Prostate gland (tissue), 2 donors: ENCODE measurements at regions not wholly inside any gene's neighbourhood (a gene's known extent, or its start where the extent isn't known, plus 50 kb on each side); places are given as distances from the start of the nearest gene placed in this dataset.

ENCODE experiments used
- DNase-seq: peaks from one replicate; pipeline ENCODE4 v3.0.0-alpha.2; 2019; ENCODE audit warnings: low spot score
- H3K27ac ChIP-seq, 2 donors: fragments of 200-600 bp; sonication (generic); 2 replicates each; pipeline ENCODE4 v1.5.1; 2017 to 2019
- H3K27me3 ChIP-seq: fragments of 200-600 bp; sonication (generic); replicated peaks from 2 replicates; pipeline ENCODE4 v1.5.1; 2019; ENCODE audit not compliant: insufficient read depth
- H3K36me3 ChIP-seq, 2 donors: fragments of 200-600 bp; sonication (generic); 1 replicate in 1 of 2; 2 replicates in 1 of 2; pipeline versions ENCODE4 v1.5.1 to v1.8.1; 2017 to 2019
- H3K4me1 ChIP-seq: fragments of 200-600 bp; sonication (generic); replicated peaks from 2 replicates; pipeline ENCODE4 v1.5.1; 2019
- H3K4me3 ChIP-seq, 2 donors: fragments of 200-600 bp; sonication (generic); 2 replicates each; pipeline ENCODE4 v1.5.1; 2017 to 2019
- H3K9me3 ChIP-seq: fragments of 200-600 bp; sonication (generic); 2 replicates; pipeline ENCODE4 v1.5.1; 2017
- CTCF ChIP-seq, 4 experiments: fragments of 200-600 bp in 2 of 4; fragments of 450-650 bp in 2 of 4; sonication (generic) in 2 of 4; IDR thresholded peaks; 1 replicate in 3 of 4; 2 replicates in 1 of 4; pipeline ENCODE4 v1.5.1; 2016 to 2019; ENCODE audit warnings: antibody characterized with exemption in 4 of 4, mild to moderate bottlenecking in 2 of 4, moderate library complexity in 2 of 4
- POLR2A ChIP-seq: fragments of 450-650 bp; IDR thresholded peaks from one replicate; pipeline ENCODE4 v1.6.1; 2016; ENCODE audit warnings: antibody characterized with exemption, mild to moderate bottlenecking
- POLR2AphosphoS5 ChIP-seq: sonication (generic); formaldehyde crosslinking; IDR thresholded peaks from one replicate; pipeline ENCODE4 v1.6.1; 2017; ENCODE audit warnings: antibody characterized with exemption
- WGBS: methylation state at CpG from one replicate; pipeline ENCODE4 v1.1.5; 2018; 5-methylcytosine and 5-hydroxymethylcytosine counted together
- intact Hi-C: fragments of 100-400 bp; cut with DNase I; formaldehyde crosslinking; loops from one replicate; pipeline ENCODE4 v1.14.2; 2022

- Histone ChIP-seq H3K4me1 (no peaks in the 10 kb centered on the region), H3K36me3 (no peaks in the 10 kb centered on the region), H3K27me3 (no peaks in the 10 kb centered on the region), H3K9me3 (no peaks in the 10 kb centered on the region), H3K27ac (no peak overlapping the region), H3K4me3 (no peak overlapping the region)
- intact Hi-C loops, result no loop called here
- DNase-seq, result no peak
- 83% methylated on average over 6 of the region's 6 CpGs for WGBS
- TF ChIP-seq POLR2AphosphoS5 (no peak), POLR2A (no peak), CTCF (IDR thresholded peaks at IDR 0.05) (no peak)
Observed at GRCh38 chr14:94906991-94907587, 137.2 kb upstream of the GSC start.

GRCh38 chr14:94906577-94906976 lies 136.7 kb upstream of the GSC start:
- Histone ChIP-seq H3K27ac (no peak overlapping the region), H3K27me3 (no peaks in the 10 kb centered on the region), H3K36me3 (no peaks in the 10 kb centered on the region), H3K9me3 (no peaks in the 10 kb centered on the region), H3K4me3 (no peak overlapping the region), H3K4me1 (no peaks in the 10 kb centered on the region)
- 94% methylated on average over 4 of the region's 4 CpGs for WGBS
- TF ChIP-seq CTCF (IDR thresholded peaks at IDR 0.05) (no peak), POLR2A (no peak), POLR2AphosphoS5 (no peak)
- intact Hi-C loops, result no loop called here
- DNase-seq, result no peak

- Histone ChIP-seq H3K4me3 (no peak overlapping the region), H3K27me3 (no peaks in the 10 kb centered on the region), H3K36me3 (no peaks in the 10 kb centered on the region), H3K4me1 (no peaks in the 10 kb centered on the region), H3K27ac (no peak overlapping the region), H3K9me3 (no peaks in the 10 kb centered on the region)
- TF ChIP-seq POLR2AphosphoS5, result no peak
- TF ChIP-seq CTCF (IDR thresholded peaks at IDR 0.05), result no peak
- TF ChIP-seq POLR2A, result no peak
- DNase-seq, result no peak
- intact Hi-C loops, result no loop called here
- WGBS, result 73% methylated on average over 4 of the region's 4 CpGs
Observed at GRCh38 chr14:94904636-94905035, 134.7 kb upstream of the GSC start.

- WGBS, result 98% methylated on average over 3 of the region's 3 CpGs
- no peaks in the 10 kb centered on the region for H3K27me3 ChIP-seq
- no peaks in the 10 kb centered on the region for H3K4me1 ChIP-seq
- H3K9me3 ChIP-seq, result no peaks in the 10 kb centered on the region
- H3K4me3 ChIP-seq, result no peak overlapping the region
- H3K27ac ChIP-seq, result no peak overlapping the region
- intact Hi-C loops, result no loop called here
- H3K36me3 ChIP-seq, result no peaks in the 10 kb centered on the region
- no peak for DNase-seq
- TF ChIP-seq POLR2AphosphoS5, result no peak
- TF ChIP-seq POLR2A, result no peak
- no peak for TF ChIP-seq CTCF (IDR thresholded peaks at IDR 0.05)
Observed at GRCh38 chr14:94903883-94904282, 134.0 kb upstream of the GSC start.

- no peak for DNase-seq
- WGBS, result 78% methylated on average over 4 of the region's 4 CpGs
- Histone ChIP-seq H3K9me3 (no peaks in the 10 kb centered on the region), H3K4me3 (no peak overlapping the region), H3K27me3 (no peaks in the 10 kb centered on the region), H3K4me1 (no peaks in the 10 kb centered on the region), H3K36me3 (no peaks in the 10 kb centered on the region), H3K27ac (no peak overlapping the region)
- no peak for TF ChIP-seq POLR2AphosphoS5
- no peak for TF ChIP-seq POLR2A
- TF ChIP-seq CTCF (IDR thresholded peaks at IDR 0.05), result no peak
- intact Hi-C loops, result no loop called here
Observed at GRCh38 chr14:94903338-94903737, 133.4 kb upstream of the GSC start.
